Right atrium auricular region (tissue), 2 donors: ENCODE measurements at regions not wholly inside any gene's neighbourhood (a gene's known extent, or its start where the extent isn't known, plus 50 kb on each side); places are given as distances from the start of the nearest gene placed in this dataset.

Source experiments
- DNase-seq: peaks from one replicate; pipeline ENCODE4 v3.0.0-alpha.2; 2019; ENCODE audit warnings: low spot score
- H3K27ac ChIP-seq, 2 donors: fragments of 200-600 bp; sonication (generic); 1 replicate in 1 of 2; 2 replicates in 1 of 2; pipeline ENCODE4 v1.5.1; 2016 to 2019
- H3K27me3 ChIP-seq, 2 donors: fragments of 200-600 bp; sonication (generic); one replicate each; pipeline versions ENCODE4 v1.5.1 to v1.6.0; 2017 to 2019
- H3K36me3 ChIP-seq: fragments of 200-600 bp; sonication (generic); one replicate; pipeline ENCODE4 v1.5.1; 2016
- H3K4me1 ChIP-seq, 2 donors: fragments of 200-600 bp; sonication (generic); one replicate each; pipeline versions ENCODE4 v1.5.1 to v1.6.0; 2017 to 2019
- H3K4me3 ChIP-seq, 2 donors: fragments of 200-600 bp; sonication (generic); 1 replicate in 1 of 2; 2 replicates in 1 of 2; pipeline ENCODE4 v1.5.1; 2017 to 2019; ENCODE audit warnings: mild to moderate bottlenecking in 1 of 2, moderate library complexity in 1 of 2
- H3K9me3 ChIP-seq, 2 donors: fragments of 200-600 bp; sonication (generic); one replicate each; pipeline ENCODE4 v1.5.1; 2019
- CTCF ChIP-seq, 2 donors: fragments of 200-600 bp; sonication (generic); IDR thresholded peaks; one replicate each; pipeline ENCODE4 v1.5.1; 2019; ENCODE audit warnings: antibody characterized with exemption in 2 of 2

- no peak for DNase-seq
- no peaks in the 10 kb centered on the region for H3K4me1 ChIP-seq
- TF ChIP-seq CTCF (IDR thresholded peaks at IDR 0.05), result no peak
Measured at GRCh38 chr2:12141618-12142258, 395.3 kb downstream of the LPIN1 start.

GRCh38 chr2:12151716-12152115, 405.3 kb downstream of the LPIN1 start:
- Histone ChIP-seq H3K4me3 (no peak overlapping the region), H3K27me3 (no peaks in the 10 kb centered on the region), H3K9me3 (no peaks in the 10 kb centered on the region), H3K27ac (no peak overlapping the region), H3K36me3 (no peaks in the 10 kb centered on the region), H3K4me1 (peaks cover 0 to 7% of the 10 kb centered on the region in 2 donors)
- no peak for DNase-seq
- no peak for TF ChIP-seq CTCF (IDR thresholded peaks at IDR 0.05)

More at GRCh38 chr2:12141618-12142258, 395.3 kb downstream of the LPIN1 start:
- no peaks in the 10 kb centered on the region for H3K27me3 ChIP-seq
- H3K9me3 ChIP-seq, result no peaks in the 10 kb centered on the region
- no peak overlapping the region for H3K27ac ChIP-seq
- H3K4me3 ChIP-seq, result no peak overlapping the region
- H3K36me3 ChIP-seq, result no peaks in the 10 kb centered on the region

- Histone ChIP-seq H3K4me3 (no peak overlapping the region), H3K4me1 (peaks cover 0 to 7% of the 10 kb centered on the region in 2 donors), H3K36me3 (no peaks in the 10 kb centered on the region), H3K9me3 (no peaks in the 10 kb centered on the region), H3K27ac (no peak overlapping the region), H3K27me3 (no peaks in the 10 kb centered on the region)
- no peak for TF ChIP-seq CTCF (IDR thresholded peaks at IDR 0.05)
- no peak for DNase-seq
Measured at GRCh38 chr2:12152888-12153287, 406.5 kb downstream of the LPIN1 start.

- Histone ChIP-seq H3K4me3 (no peak overlapping the region), H3K27ac (peak overlapping the region in 1 of 2 donors; percentile 31), H3K9me3 (peaks cover 0 to 8% of the 10 kb centered on the region in 2 donors), H3K27me3 (no peaks in the 10 kb centered on the region), H3K36me3 (no peaks in the 10 kb centered on the region), H3K4me1 (peaks cover 0 to 7% of the 10 kb centered on the region in 2 donors)
- no peak for DNase-seq
- TF ChIP-seq CTCF (IDR thresholded peaks at IDR 0.05), result no peak
Measured at GRCh38 chr2:12155303-12156051, 409.0 kb downstream of the LPIN1 start.

GRCh38 chr2:12156349-12156748, 409.9 kb downstream of the LPIN1 start:
- TF ChIP-seq CTCF (IDR thresholded peaks at IDR 0.05), result no peak
- no peaks in the 10 kb centered on the region for H3K27me3 ChIP-seq
- no peaks in the 10 kb centered on the region for H3K36me3 ChIP-seq
- peak overlapping the region in 1 of 2 donors; percentile 31 for H3K27ac ChIP-seq
- peaks cover 0 to 7% of the 10 kb centered on the region in 2 donors for H3K4me1 ChIP-seq
- peaks cover 0 to 8% of the 10 kb centered on the region in 2 donors for H3K9me3 ChIP-seq
- no peak overlapping the region for H3K4me3 ChIP-seq
- DNase-seq, result no peak
